GM20431 (cell line): ENCODE measurements at regions not wholly inside any gene's neighbourhood (a gene's known extent, or its start where the extent isn't known, plus 50 kb on each side); places are given as distances from the start of the nearest gene placed in this dataset.
"Not testable (repeated sequence)": the region's sequence is repeated elsewhere in the genome, so short reads cannot be mapped to it uniquely, and the experiment has no call there.

ENCODE experiments used
- in situ Hi-C: fragments of 300-500 bp; cut with MseI, MboI; formaldehyde crosslinking; loops from one replicate; pipeline ENCODE4 v1.15.0; 2020; ENCODE audit warnings: low sequenced_read_pairs; ENCODE audit not compliant: unreplicated experiment

DNA sequence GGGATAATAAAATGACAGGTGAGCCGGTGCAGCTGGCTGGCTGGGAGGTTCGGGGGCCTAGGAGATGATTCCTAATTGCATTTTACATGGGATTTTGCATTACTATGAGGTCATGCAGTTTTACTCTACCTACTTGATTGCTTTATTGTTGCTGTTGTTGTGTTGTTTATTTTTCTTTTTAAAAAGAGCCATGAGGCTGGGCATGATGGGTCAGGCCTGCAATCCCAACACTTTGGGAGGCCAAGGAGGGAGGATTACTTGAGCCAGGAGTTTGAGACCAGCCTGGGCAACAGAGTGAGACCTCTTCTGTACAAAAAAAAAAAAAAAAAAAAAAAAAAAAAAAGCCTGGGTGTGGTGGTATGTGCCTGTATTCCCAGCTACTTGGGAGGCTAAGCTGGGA lies 104.8 kb downstream of the GJA1 start:
- in situ Hi-C loops = no loop called here

GRCh38 chr6:121544691-121545090 lies 109.2 kb downstream of the GJA1 start:
- in situ Hi-C loops = no loop called here

DNA sequence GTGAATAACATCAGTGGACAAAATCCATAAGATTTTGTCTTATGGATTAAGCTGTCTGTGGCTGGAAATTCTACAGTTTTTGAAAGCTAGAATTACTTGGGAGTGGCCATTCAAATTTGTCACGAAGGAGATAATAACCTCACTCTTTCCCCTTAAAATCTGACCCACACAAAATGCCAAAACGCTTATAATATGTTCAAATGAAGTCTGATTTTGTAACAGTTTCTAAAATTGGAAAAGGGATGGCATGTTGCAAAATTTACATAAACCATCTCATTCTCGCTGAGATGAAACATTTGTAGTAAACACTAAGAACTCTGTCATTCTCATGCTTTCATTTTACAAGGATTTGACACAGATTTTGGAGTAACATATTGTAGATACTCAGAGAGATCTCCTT lies 112.7 kb downstream of the GJA1 start:
- in situ Hi-C loops = no loop called here

DNA sequence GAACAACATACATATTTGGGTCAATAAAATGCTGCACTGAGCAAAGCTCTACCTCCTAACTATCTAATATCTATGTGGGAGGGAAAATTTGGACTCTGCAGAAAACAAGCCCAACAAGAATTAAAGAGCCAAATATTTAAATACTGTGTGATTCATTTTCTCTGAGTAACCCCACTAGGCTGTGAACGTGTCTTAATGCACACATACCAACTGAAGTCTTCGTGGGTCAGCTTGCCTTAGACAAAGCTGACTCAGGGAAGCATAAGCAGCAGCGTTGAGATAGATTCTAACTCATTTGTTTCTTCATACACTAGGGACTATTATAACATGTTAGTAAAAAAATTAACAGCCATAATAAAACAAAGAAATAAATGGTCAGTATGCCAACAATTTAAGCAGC lies 114.3 kb downstream of the GJA1 start:
- in situ Hi-C loops = no loop called here

GRCh38 chr6:121550491-121551010 lies 115.1 kb downstream of the GJA1 start:
- in situ Hi-C loops = no loop called here

GRCh38 chr6:121555201-121555600 lies 119.8 kb downstream of the GJA1 start:
- in situ Hi-C loops = no loop called here

DNA sequence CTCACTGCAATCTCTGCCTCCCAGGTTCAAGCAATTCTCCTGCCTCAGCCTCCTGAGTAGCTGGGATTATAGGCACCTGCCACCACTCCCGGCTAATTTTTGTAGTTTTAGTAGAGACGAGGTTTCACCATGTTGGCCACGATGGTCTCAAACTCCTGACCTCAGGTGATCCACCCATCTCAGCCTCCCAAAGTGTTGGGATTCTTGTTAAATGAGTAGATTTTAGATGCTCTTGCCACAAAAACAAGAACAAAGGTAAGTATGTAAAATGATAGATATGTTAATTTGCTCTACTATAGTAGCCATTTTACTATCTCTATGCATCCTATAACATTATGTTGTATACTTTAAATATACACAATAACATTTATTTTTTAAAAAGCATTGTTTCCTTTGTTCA lies 120.7 kb downstream of the GJA1 start:
- in situ Hi-C loops = not testable (repeated sequence)

DNA sequence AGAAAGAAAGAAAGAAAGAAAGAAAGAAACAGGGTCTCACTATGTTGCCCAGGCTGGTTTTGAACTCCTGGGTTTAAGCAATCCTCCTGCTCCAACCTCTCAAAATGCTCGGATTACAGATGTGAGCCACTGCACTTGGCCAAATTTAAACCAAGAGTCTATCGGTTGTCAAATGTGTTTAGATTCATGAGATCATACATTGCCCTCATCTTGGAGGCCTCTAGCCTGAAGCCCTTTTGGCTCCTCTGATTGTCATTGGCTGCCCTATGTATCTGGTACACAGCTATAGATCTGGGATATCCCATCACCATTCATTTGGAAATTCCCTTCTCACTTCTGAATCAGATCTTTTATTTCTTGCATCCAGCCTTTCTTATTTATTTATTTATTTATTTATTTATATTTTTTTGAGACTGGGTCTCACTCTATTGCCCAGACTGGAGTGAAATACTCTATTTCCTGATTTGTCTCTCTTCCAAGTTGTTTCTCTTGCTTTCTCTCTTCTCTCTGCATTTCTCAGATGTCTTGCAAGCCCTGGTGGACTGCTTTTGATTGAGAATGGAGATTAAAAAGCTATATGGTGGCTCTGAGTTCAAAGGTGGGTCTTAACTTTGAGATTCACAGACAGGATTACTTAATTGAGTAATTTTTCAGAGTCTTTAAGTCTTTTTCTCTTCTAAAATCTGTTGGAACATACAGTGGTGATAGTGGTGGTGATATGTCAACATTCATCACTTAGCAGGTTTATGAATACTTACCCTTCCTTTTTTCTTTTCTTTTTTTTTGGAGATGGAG lies 121.9 kb downstream of the GJA1 start:
- in situ Hi-C loops = no loop called here

DNA sequence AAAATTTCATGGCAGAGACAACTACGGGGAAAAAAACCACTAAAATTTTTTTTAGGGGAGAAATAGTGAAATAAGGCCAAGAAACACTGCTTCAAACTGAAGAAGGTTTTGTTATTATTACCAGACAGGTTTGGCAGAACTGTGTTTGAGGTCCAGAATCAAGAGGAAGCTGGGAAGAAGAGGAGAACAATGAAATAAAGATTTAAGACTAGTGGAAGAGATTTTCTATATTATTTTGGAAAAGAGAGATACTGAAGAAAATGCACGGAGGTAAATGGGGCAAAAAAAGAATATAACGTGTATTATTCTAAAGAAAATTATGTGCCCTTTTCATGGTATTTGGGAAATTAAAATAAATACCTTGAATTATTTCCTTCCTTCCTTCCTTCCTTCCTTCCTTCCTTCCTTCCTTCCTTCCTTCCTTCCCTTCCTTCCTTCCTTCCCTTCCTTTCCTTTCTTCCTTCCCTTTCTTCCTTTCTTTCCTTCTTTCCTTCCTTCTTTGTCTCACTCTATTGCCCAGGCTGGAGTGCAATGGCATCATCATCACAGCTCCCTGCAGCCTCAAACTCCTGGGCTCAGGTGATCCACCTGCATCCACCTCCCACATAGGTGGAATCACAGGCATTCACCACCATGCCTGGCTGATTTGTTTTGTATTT lies 124.3 kb downstream of the GJA1 start:
- in situ Hi-C loops = no loop called here

DNA sequence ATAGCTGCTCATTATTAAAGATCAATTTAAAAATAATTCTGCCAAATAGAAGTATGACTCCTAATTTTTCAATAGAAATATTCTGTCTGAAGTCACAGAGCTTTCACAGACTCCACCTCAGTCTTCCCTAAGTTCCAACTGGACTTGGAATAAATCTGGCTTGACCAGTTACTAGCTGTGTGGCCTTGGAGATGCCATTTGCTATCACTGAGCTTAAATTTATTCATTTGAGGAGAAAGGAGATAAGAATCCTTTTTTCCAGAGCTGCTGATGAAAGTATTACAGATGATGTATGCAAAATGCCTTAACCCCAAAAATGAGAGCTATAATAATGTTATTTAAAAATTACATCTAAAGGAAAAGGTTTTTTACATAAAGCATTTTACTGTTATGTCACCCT lies 125.0 kb downstream of the GJA1 start:
- in situ Hi-C loops = no loop called here

DNA sequence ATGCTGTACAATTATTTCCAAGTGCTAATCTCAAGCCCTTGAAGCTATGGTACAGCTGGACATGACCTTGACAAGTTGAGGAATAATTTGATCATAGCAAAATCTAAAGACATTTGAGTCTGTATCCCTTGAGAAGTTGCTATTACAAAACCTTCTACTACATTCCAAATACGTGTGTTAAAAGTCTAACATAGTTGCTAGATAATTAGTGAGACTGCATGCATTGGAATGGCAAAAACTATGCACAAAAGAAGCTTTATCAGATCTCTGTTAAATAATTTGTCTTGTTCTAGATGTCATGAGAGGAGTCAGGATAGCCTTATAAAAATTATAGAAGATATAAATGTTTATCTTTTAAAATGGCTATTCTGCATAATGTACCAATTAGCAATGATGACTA lies 127.8 kb downstream of the GJA1 start:
- in situ Hi-C loops = no loop called here

- in situ Hi-C loops = not testable (repeated sequence)
Observed at GRCh38 chr6:121564529-121564928, 129.1 kb downstream of the GJA1 start.

DNA sequence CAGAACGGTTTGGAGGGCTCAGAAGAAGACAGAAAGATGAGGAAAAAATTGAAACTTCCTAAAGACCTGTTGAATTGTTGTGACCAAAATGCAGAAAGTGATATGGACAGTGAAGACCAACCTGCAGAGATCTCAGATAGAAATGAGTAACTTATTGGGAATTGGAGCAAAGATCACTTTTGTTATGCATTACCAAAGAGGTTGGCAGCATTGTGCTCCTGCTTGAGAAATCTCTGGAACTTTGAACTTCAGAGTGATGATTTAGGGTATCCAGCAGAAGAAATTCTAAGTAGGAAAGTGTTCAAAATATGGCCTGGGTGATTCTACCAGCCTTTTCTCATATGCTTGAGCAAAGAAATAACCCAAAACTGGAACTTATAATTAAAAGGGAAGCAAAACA lies 136.0 kb downstream of the GJA1 start:
- in situ Hi-C loops = no loop called here

DNA sequence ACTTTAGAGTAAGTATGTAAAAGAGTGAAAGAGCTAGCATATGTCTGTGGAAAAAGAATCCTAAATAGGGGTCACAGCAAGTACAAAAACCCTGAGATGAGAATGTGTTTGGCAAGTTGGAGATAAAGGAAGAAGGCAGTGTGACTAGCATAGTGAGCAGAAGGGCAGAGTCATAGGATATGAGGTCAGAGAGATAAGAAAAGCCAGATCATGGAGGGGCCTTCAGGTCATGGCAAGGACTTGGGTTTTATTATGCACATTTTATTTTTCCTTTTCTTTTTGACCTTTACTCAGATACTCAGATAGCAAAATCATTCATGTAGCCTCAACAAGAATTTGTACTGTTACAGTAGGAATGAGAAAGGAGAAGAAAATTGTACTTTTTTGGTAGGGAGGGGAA lies 138.0 kb downstream of the GJA1 start:
- in situ Hi-C loops = no loop called here

DNA sequence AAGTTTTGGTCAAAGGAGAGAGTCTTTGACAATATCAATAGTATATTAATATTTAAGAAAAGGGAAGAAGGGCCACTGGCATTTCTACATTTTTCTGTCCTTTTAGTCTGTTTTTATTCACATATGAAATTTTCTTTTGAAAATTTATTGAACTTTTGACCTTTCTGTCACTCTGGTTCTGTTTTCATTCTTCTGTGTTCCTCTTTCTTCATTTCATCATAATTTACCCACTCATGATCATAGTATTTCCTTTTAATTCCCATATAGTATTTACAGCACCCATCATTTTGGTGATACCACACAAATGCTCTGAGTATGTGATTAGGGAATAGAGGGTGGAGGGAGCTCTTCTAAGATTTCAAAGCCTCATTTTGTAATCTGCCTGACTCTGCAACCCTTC lies 142.8 kb downstream of the GJA1 start:
- in situ Hi-C loops = no loop called here

DNA sequence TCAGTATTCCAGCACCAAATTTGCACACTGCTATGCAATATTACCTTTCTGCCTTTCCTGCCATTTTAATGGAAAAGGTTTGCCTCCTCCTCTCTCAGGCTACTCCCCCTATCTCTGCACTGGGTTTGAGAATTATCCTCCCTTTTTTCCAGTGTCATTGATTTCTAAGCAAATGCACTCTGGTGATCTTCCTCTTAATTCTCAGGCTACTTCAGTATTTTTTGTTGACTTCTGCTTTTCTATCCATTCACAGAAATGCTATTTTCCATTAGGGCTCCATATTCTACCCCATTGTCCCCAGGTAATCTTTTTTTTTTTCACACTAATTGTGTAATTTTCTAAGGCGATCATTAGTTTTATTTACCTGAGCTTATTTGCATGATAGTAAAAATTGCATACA lies 144.0 kb downstream of the GJA1 start:
- in situ Hi-C loops = no loop called here

DNA sequence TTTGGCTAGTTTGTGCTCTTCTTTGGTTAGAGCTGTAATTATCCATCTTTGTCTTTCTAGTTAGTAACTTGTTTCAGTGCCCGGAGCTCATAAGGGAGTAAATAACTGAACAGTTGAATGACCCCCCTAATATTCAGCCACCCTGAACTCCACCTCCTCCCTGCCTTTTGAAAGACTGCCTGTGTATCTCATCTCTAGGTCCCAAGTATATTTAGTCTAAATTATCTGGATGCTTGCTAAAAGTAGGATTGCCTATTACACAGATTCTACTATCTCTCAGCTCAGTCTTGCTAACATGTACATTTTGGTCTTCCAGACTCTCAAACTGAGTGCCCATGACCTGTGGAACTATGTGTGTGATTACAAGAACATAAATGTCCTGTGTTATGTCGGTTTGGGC lies 145.9 kb downstream of the GJA1 start:
- in situ Hi-C loops = no loop called here

DNA sequence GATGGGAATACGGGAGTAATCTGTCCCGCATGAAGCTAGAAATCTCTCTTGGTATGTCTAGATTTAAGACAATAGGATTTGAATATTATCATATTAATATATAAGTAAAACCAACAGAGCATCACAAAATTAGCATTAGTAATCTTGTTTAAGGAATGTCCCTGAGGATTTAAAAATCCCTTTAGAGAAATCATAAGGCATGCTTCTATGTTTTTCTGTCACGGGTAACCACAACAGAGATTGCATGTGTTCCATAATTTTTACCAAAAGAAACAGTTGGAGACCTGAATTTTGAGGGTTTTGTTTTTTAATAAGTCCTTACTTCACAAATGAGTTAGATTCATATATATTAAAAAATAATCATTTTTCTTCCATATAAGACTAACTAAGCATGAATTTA lies 146.8 kb downstream of the GJA1 start:
- in situ Hi-C loops = no loop called here

- in situ Hi-C loops = no loop called here
Observed at GRCh38 chr6:121584586-121585369, 149.3 kb downstream of the GJA1 start.

DNA sequence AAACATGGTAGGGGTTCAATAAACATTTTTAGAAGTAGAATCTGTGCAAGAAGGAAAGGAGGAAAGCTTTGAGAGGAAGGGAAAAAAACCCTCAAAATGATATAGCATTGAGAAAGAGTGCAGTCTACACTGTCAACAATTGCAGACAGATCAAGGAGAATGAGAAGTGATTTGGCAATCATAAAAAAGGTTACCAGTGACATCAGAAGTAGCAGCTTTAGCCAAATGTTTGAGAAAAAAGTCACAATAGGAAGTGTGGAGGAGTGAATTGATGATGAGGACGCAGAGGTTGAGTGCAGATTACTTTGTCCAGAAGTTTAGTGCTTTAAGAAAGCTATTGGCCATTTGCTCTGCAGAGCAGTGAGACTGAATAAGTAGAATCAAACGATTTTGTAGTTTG lies 155.0 kb downstream of the GJA1 start:
- in situ Hi-C loops = no loop called here

GRCh38 chr6:121590916-121591315 lies 155.5 kb downstream of the GJA1 start:
- in situ Hi-C loops = no loop called here
